HG03280 (cell line): ENCODE measurements at regions not wholly inside any gene's neighbourhood (a gene's known extent, or its start where the extent isn't known, plus 50 kb on each side); places are given as distances from the start of the nearest gene placed in this dataset.

Experiments used
- ATAC-seq: cut with Tn5 transposase; IDR thresholded peaks from one replicate; pipeline ENCODE4 v1.9.1; 2021; ENCODE audit warnings: mild to moderate bottlenecking, moderate library complexity; ENCODE audit not compliant: unreplicated experiment

DNA sequence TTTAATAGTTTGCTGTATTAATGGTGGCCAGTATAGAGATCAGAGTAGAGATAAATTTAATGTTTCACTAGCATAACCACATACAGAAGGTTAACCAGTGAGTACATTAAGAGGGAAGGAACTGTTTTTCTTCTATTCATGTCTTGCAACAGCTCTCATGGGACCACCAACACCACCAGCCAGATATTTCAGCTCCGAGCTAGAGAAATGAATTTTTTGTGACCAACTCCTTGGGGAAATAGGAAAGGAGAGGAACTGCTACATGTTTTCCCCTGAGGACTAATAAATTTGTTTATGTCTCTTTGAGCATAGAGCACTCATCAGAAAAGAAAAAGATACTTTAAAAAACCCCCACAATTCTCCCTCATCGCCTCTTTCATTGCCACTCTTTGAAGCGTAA is 247.5 kb downstream of the MBNL1 start:
- ATAC-seq, result no peak

- ATAC-seq, result no peak
Observed at GRCh38 chr3:152517502-152517901, 248.8 kb downstream of the MBNL1 start.

DNA sequence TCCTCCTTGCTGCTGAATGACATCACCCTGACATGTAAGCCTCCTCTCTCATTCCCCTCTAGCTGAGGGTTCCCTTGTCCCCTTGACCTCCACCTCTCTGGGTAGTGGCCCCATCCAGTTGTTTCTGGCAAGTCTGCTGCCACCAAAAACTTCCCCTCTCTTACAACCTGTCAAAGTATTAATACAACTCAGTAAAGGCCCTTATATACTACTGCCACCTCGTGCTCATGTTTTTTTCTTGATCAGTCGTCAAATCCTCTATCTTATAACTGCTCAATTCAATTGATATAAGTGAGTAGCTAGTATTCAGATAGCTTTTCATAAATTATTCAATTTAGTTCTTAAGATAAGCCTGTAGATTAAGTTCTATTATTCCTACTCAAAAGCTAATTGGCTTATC is 249.6 kb downstream of the MBNL1 start:
- no peak for ATAC-seq

DNA sequence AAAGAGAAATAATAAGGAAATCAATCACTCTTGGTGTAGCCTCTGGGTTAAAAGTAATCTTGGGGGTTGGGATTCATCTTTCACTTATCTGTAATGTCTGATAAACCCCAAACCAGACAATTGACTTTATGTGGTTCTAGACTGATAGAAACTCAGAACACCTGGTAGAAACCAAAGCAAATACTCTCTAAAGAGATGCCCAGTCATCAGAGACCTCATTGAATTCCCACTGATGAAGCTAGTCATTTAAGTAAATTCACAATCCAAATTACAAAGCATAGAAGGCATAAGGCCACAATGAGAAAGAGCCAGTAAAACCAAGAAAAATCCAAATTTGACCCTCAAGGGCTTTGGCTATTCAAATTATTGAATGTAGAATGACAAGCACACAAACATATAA is 250.6 kb downstream of the MBNL1 start:
- no peak for ATAC-seq

- ATAC-seq, result no peak
Observed at GRCh38 chr3:152522036-152522435, 253.3 kb downstream of the MBNL1 start.

GRCh38 chr3:152524198-152525140 is 255.7 kb downstream of the MBNL1 start:
- ATAC-seq, result peak; percentile 68

DNA sequence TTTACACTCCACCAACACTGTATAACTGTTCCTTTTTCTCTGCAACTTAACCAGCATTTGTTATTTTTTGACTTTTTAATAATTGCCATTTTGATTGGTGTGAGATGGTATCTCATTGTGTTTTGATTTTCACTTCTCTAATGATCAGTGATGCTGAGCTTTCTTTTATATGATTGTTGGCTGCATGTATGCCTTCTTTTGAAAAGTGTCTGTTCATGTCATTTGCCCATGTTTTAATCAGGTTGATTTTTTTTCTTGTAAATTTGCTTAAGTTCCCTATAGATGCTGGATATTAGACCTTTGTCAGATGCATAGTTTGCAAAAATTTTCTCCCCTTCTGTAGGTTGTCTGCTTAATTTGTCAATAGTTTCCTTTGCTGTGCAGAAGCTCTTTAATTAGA is 263.0 kb downstream of the MBNL1 start:
- ATAC-seq, result no peak

- no peak for ATAC-seq
Observed at GRCh38 chr3:152538518-152538917, 269.8 kb downstream of the MBNL1 start.

DNA sequence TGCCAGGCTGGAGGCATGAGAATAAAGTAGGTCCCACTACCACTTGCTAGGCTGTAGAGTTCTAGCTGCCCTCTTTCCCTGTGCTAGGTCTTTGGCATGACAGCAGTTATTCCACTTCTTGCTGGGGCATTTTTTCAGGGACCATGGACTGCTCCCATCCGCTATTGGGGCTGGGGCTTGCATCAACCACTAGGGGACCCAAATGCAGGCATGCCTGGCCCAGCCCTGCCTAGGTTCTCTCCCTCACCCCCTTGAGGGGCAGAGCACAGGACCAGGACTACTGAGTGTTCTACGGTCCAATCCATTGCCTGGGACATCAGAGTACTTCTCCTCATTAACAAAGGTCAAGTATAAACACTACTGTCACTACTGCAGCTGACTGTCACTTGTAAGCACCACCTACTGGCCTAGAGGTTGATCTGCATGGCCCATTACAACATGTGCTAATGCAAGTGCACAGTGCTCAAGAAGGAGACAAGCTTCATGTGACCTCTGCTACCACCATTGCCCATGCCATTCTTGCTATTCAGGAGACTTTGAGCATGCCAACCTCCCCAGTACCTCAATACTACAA is 270.5 kb downstream of the MBNL1 start:
- peak; percentile 66 for ATAC-seq

- ATAC-seq, result no peak
Observed at GRCh38 chr3:152540120-152540519, 271.4 kb downstream of the MBNL1 start.

- no peak for ATAC-seq
Observed at GRCh38 chr3:152547153-152547552, 278.4 kb downstream of the MBNL1 start.

GRCh38 chr3:152549263-152549662 is 280.5 kb downstream of the MBNL1 start:
- no peak for ATAC-seq

DNA sequence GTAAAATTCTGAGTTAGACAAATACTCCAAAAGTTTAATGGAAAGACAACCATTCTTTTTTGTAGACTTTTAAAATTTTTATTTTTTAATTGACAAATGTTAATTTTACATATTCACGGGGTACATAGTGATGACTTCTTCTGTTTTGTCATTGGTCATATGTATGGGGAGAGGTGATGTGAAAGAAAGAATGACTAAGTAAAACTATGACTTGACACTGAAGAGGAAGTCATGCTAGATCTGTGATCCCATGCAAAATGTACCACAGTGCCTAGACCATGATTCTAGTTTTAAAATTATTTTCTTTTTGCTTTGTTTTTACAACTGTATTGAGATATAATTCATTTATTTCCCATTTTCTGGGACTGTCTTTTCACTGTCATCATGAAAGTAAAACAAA is 281.6 kb downstream of the MBNL1 start:
- no peak for ATAC-seq

DNA sequence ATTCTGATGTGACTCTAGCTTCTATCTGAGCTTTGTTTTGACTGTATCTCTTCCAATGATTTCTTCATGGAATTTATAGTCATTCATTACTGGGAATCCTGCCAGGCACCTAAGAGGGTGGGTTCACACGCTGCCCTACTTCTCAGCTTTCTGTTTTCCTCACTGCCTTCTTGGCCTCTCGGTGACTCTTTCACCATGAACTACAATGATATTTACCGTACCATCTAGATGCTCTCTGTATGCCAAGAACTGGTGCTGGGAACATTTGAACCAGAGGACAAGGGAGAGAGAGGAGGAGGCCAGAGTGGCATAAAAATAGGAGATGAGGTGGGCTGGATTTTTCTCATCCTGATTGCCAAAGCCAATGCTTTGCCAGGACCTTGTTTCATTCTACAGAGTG is 280.0 kb upstream of the P2RY1 start:
- ATAC-seq, result no peak

- no peak for ATAC-seq
Observed at GRCh38 chr3:152555666-152556291, 279.2 kb upstream of the P2RY1 start.

DNA sequence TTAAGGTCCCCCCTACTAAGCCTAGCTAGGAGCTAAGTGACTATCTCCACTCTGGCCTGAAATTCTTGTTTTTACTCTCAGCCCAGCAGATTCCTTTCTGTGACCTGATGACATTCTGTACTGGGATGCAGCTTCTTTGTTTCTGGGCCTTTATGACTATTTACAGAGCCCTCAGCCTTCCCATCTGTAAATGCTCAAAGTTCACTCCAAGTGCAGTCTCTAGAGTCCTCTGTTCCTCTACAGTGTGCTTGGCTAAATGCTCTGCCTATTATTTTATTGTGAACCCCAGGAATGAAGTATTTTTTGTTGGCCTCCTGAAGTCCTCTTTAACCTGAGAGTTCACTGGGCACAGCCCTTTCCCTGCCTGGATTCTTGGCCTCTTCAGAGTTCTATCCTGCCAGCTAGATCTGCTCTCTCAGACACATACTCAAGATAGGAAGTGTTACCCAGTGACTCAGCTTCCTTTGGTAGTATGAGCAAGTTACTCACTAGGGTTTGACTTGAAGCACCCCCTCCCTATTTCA is 278.1 kb upstream of the P2RY1 start:
- no peak for ATAC-seq

GRCh38 chr3:152557302-152557999 is 277.5 kb upstream of the P2RY1 start:
- no peak for ATAC-seq

- no peak for ATAC-seq
Observed at GRCh38 chr3:152558386-152558785, 276.5 kb upstream of the P2RY1 start.

- ATAC-seq, result no peak
Observed at GRCh38 chr3:152559246-152559645, 275.7 kb upstream of the P2RY1 start.

GRCh38 chr3:152564459-152564858 is 270.5 kb upstream of the P2RY1 start:
- ATAC-seq, result no peak

DNA sequence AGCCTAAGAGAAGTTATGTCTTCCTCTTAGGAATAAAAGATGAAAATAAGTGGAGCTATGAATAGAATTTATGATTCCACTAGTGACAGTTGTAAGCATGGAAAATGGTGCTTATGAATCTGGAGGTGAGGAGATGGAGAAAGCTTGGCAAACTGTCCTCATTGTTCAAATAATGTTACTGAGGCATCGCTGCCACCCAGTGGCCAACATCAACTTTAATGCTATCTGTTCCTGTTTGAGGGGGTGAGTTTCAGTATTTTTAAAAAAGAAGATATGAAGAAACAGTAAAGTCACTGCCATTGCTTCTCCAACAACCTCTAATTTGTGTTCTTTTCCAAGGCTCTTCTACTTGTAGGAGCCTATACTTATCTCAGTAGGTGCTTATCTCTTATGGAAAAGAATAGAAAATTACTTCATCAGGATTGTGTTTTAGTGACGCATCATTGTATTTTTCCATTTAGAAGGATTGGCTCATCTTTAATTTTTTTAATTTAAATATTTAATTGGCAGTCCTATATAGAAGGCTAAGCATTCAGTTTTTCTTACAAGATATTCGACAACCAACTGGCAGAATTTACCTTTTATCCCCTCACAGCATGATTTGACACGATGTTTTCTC is 260.4 kb upstream of the P2RY1 start:
- ATAC-seq, result peak; percentile 76
